ENCODE measurements at regions not wholly inside any gene's neighbourhood (a gene's known extent, or its start where the extent isn't known, plus 50 kb on each side); places are given as distances from the start of the nearest gene placed in this dataset.
A peak's percentile ranks its signal among the peaks of the same experiment; 100 is the strongest.

- no peaks in the 10 kb centered on the region for H4K20me1 ChIP-seq (replicated peaks in 1 of 2; ENCODE audit: control insufficient read depth in 1 of 2, insufficient read depth in 2 of 2, low read length in 2 of 2)
- H3K4ac ChIP-seq (replicated peaks; ENCODE audit: insufficient read length, low read depth, low read length), result no peak overlapping the region
- no peak overlapping the region; the same call in 1 of the 2 replicates for H2BK12ac ChIP-seq (ENCODE audit: low read depth, low read length)
- CTCF ChIA-PET (ENCODE audit: partially characterized antibody), result interaction anchor here (0.8 to 3.7 kb wide), 13 partner anchors 10 to 357 kb away, joined by 3 to 18 read pairs (median 3); no protein-coding TSS in a partner anchor
- no peak overlapping the region for H3K27ac ChIP-seq (ENCODE audit: low read depth, low read length)
- no peak overlapping the region for H3K14ac ChIP-seq (ENCODE audit: insufficient read length)
- no peaks in the 10 kb centered on the region for H3K9me3 ChIP-seq (ENCODE audit: insufficient read depth in 2 of 2, low read depth in 1 of 2, low read length in 1 of 2)
- H3K36me3 ChIP-seq (ENCODE audit: control insufficient read depth in 2 of 4, insufficient read depth in 4 of 4, low read length in 3 of 4), result no peaks in the 10 kb centered on the region
- DNase-seq (ENCODE audit: low read depth in 1 of 2, low spot score in 2 of 2), result no peak
- peaks cover 0 to 6% (median 0%) of the 10 kb centered on the region in 4 experiments; a peak in 2 of 7 replicates for H3K4me1 ChIP-seq (replicated peaks in 1 of 4; ENCODE audit: control insufficient read depth in 3 of 4, insufficient read depth in 4 of 4, low read length in 3 of 4)
- no peak overlapping the region for H3K18ac ChIP-seq (ENCODE audit: extremely low read depth, low read length)
- no peak overlapping the region for H3K9ac ChIP-seq (replicated peaks in 1 of 4; ENCODE audit: extremely low read depth in 1 of 4, low read depth in 3 of 4, low read length in 3 of 4)
- H2BK120ac ChIP-seq (replicated peaks; ENCODE audit: low read depth, low read length), result no peak overlapping the region
- WGBS, 2 experiments (ENCODE audit: extremely low coverage in 1 of 2, insufficient coverage in 1 of 2, insufficient read length in 1 of 2, insufficient replicate concordance in 2 of 2, low coverage in 1 of 2, low lambda C conversion rate in 2 of 2, missing lambda C conversion rate in 1 of 2), result 94% methylated on average over 3 of the region's 3 CpGs; no CpG with 5 or more reads in 1 of the 2 experiments
- H3K27me3 ChIP-seq (replicated peaks in 1 of 4; ENCODE audit: control insufficient read depth in 3 of 4, extremely low read depth in 1 of 4, insufficient read depth in 3 of 4, low read length in 3 of 4), result no peaks in the 10 kb centered on the region
- H3K79me1 ChIP-seq (ENCODE audit: low read depth, low read length), result no peaks in the 10 kb centered on the region
- H2AK5ac ChIP-seq (ENCODE audit: low read depth, low read length), result no peak overlapping the region
- no peak overlapping the region for H3K23ac ChIP-seq (ENCODE audit: insufficient read length)
- H3K79me2 ChIP-seq (ENCODE audit: control insufficient read depth in 1 of 2, insufficient read depth in 2 of 2, low read length in 2 of 2), result no peaks in the 10 kb centered on the region
- no peak overlapping the region for H3K4me3 ChIP-seq (ENCODE audit: extremely low read depth in 1 of 4, insufficient read depth in 2 of 4, low read depth in 3 of 4, low read length in 4 of 4)
- FAIRE-seq, result peak; percentile 7
- H2BK20ac ChIP-seq (ENCODE audit: low read length), result no peak overlapping the region
- no peak overlapping the region for H3K56ac ChIP-seq (replicated peaks; ENCODE audit: insufficient read length, low read depth, low read length)
- H2AFZ ChIP-seq (ENCODE audit: low read length), result no peak overlapping the region
- H3K23me2 ChIP-seq (ENCODE audit: low read depth, low read length), result no peaks in the 10 kb centered on the region
- H2BK15ac ChIP-seq (ENCODE audit: low read length), result no peak overlapping the region; the same call in 1 of the 2 replicates
- TF ChIP-seq CTCF (IDR thresholded peaks at IDR 0.05; ENCODE audit: control extremely low read depth in 1 of 3, insufficient read depth in 1 of 3, low read depth in 1 of 3, low read length in 3 of 3) (peak; percentile 49 to 53 (median 53)), JUN (IDR thresholded peaks at IDR 0.05; ENCODE audit: low read depth, low read length) (no peak), E2F6 (IDR thresholded peaks at IDR 0.05) (no peak), SUZ12 (IDR thresholded peaks at IDR 0.05; ENCODE audit: low read length) (no peak), RAD21 (IDR thresholded peaks at IDR 0.05 in 1 of 2, conservative IDR thresholded peaks at IDR 0.05 in 1 of 2; ENCODE audit: low read depth in 2 of 2, low read length in 2 of 2) (peak; percentile 47 to 60), CHD2 (IDR thresholded peaks at IDR 0.05; ENCODE audit: low read length) (no peak), TAF1 (IDR thresholded peaks at IDR 0.05; ENCODE audit: low read depth, low read length) (no peak), EP300 (IDR thresholded peaks at IDR 0.05; ENCODE audit: borderline replicate concordance in 1 of 2, low read depth in 2 of 2, low read length in 2 of 2) (no peak), MAFK (IDR thresholded peaks at IDR 0.05; ENCODE audit: low read depth, low read length) (no peak), SP1 (IDR thresholded peaks at IDR 0.05; ENCODE audit: low read depth, low read length) (no peak)
- no peak overlapping the region for H4K8ac ChIP-seq (ENCODE audit: extremely low read depth, insufficient read depth, low read length)
- H2BK5ac ChIP-seq (ENCODE audit: low read depth, low read length), result no peak overlapping the region
- H4K91ac ChIP-seq (replicated peaks; ENCODE audit: insufficient read length, low read length), result no peak overlapping the region
- POLR2A ChIA-PET (ENCODE audit: partially characterized antibody), result no interaction called here
- H3K4me2 ChIP-seq (ENCODE audit: insufficient read depth in 1 of 2, low read depth in 2 of 2, low read length in 2 of 2), result no peak overlapping the region
- no peak overlapping the region for H4K5ac ChIP-seq (ENCODE audit: insufficient read length, low read depth, low read length)
These were observed 257.5 kb downstream of the ZNF621 start for GRCh38 chr3:40782111-40782721.
